ENCODE measurements at regions not wholly inside any gene's neighbourhood (a gene's known extent, or its start where the extent isn't known, plus 50 kb on each side); places are given as distances from the start of the nearest gene placed in this dataset.

DNA sequence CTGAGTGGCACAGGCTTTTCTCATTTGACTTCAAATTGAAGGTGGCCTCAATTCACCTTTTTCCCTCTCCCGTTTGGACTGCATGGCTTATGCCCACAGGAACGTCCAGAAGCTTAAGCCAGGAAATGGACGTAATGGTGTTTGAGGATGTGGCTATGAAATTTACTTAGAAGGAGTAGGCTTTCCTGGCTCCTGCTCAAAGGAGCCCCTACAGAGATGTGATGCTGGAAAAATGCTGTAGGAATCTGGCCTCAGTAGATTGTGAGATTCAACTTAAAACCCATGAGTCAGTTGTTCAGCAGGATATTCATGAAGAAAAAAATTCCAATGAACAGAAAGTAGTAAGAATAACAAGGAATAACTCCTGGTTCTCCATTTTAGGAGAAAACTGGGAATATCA lies 129.0 kb downstream of the ICOS start:
- TF ChIP-seq, protein P1, sequence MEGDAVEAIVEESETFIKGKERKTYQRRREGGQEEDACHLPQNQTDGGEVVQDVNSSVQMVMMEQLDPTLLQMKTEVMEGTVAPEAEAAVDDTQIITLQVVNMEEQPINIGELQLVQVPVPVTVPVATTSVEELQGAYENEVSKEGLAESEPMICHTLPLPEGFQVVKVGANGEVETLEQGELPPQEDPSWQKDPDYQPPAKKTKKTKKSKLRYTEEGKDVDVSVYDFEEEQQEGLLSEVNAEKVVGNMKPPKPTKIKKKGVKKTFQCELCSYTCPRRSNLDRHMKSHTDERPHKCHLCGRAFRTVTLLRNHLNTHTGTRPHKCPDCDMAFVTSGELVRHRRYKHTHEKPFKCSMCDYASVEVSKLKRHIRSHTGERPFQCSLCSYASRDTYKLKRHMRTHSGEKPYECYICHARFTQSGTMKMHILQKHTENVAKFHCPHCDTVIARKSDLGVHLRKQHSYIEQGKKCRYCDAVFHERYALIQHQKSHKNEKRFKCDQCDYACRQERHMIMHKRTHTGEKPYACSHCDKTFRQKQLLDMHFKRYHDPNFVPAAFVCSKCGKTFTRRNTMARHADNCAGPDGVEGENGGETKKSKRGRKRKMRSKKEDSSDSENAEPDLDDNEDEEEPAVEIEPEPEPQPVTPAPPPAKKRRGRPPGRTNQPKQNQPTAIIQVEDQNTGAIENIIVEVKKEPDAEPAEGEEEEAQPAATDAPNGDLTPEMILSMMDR (IDR thresholded peaks at IDR 0.05; ENCODE audit: poor library complexity): no peak
- TF ChIP-seq EZH2 (IDR thresholded peaks at IDR 0.05; ENCODE audit: borderline replicate concordance) (no peak), EZH2phosphoT487 (IDR thresholded peaks at IDR 0.05; ENCODE audit: low read depth, severe bottlenecking, unreplicated experiment) (no peak)
- no peaks in the 10 kb centered on the region for H3K4me1 ChIP-seq (ENCODE audit: insufficient read depth)
- H3K79me2 ChIP-seq: no peaks in the 10 kb centered on the region
- no peak overlapping the region for H2AFZ ChIP-seq
- no peak for DNase-seq (ENCODE audit: low spot score)
- no peaks in the 10 kb centered on the region for H3K9me2 ChIP-seq (replicated peaks; ENCODE audit: insufficient read depth)
- 75% methylated on average over 3 of the region's 3 CpGs for WGBS (ENCODE audit: low lambda C conversion rate, missing lambda C conversion rate)
- no peak overlapping the region for H3K27ac ChIP-seq
- H3K4me2 ChIP-seq: no peak overlapping the region
- no peak overlapping the region for H3K4me3 ChIP-seq
- no peaks in the 10 kb centered on the region for H3K9me3 ChIP-seq (ENCODE audit: low read depth)
- H3K27me3 ChIP-seq: no peaks in the 10 kb centered on the region
- H3K36me3 ChIP-seq (replicated peaks; ENCODE audit: insufficient read depth, low read depth): no peaks in the 10 kb centered on the region
- H4K20me1 ChIP-seq (ENCODE audit: insufficient read depth, poor library complexity, severe bottlenecking): no peaks in the 10 kb centered on the region

- 81% methylated on average over 1 of the region's 1 CpG for WGBS (ENCODE audit: low lambda C conversion rate, missing lambda C conversion rate)
- no peak overlapping the region for H3K27ac ChIP-seq
- H3K4me3 ChIP-seq: no peak overlapping the region
- TF ChIP-seq, protein P1 (IDR thresholded peaks at IDR 0.05; ENCODE audit: poor library complexity): no peak
- no peak for TF ChIP-seq EZH2phosphoT487 (IDR thresholded peaks at IDR 0.05; ENCODE audit: low read depth, severe bottlenecking, unreplicated experiment)
- TF ChIP-seq EZH2 (IDR thresholded peaks at IDR 0.05; ENCODE audit: borderline replicate concordance): no peak
- no peak overlapping the region for H2AFZ ChIP-seq
- H3K4me1 ChIP-seq (ENCODE audit: insufficient read depth): no peaks in the 10 kb centered on the region
- no peak overlapping the region for H3K4me2 ChIP-seq
- no peaks in the 10 kb centered on the region for H3K9me3 ChIP-seq (ENCODE audit: low read depth)
- no peaks in the 10 kb centered on the region for H3K9me2 ChIP-seq (replicated peaks; ENCODE audit: insufficient read depth)
- H3K36me3 ChIP-seq (replicated peaks; ENCODE audit: insufficient read depth, low read depth): no peaks in the 10 kb centered on the region
- DNase-seq (ENCODE audit: low spot score): no peak
- H3K27me3 ChIP-seq: no peaks in the 10 kb centered on the region
- H3K79me2 ChIP-seq: no peaks in the 10 kb centered on the region
- H4K20me1 ChIP-seq (ENCODE audit: insufficient read depth, poor library complexity, severe bottlenecking): no peaks in the 10 kb centered on the region
Measured at GRCh38 chr2:204066051-204066450, 129.5 kb downstream of the ICOS start.

DNA sequence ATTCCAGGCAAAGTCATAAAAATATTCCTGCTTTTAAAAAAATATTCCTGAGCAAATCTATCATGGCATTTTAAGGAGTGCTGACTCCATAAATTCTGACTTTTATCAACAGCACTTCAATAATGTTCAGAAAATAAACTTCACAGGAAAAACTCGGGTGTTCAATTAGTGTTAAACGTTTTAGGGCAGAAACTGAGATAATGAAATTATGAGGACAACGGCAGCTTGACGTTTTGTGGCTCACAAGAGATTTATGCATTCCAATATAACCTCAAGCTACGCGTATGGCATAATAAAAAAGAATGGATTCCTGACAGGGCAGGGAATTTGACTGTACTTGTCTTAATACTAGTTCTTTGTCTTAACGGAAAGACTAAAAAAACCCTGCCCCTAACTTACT lies 133.2 kb downstream of the ICOS start:
- no peaks in the 10 kb centered on the region for H3K9me2 ChIP-seq (replicated peaks; ENCODE audit: insufficient read depth)
- H2AFZ ChIP-seq: no peak overlapping the region
- H3K27me3 ChIP-seq: no peaks in the 10 kb centered on the region
- H3K27ac ChIP-seq: no peak overlapping the region
- no peaks in the 10 kb centered on the region for H4K20me1 ChIP-seq (ENCODE audit: insufficient read depth, poor library complexity, severe bottlenecking)
- no peak for DNase-seq (ENCODE audit: low spot score)
- H3K4me2 ChIP-seq: no peak overlapping the region
- WGBS (ENCODE audit: low lambda C conversion rate, missing lambda C conversion rate): 44% methylated on average over 7 of the region's 7 CpGs
- H3K4me1 ChIP-seq (ENCODE audit: insufficient read depth): no peaks in the 10 kb centered on the region
- no peak overlapping the region for H3K4me3 ChIP-seq
- TF ChIP-seq, protein P1 (IDR thresholded peaks at IDR 0.05; ENCODE audit: poor library complexity): no peak
- TF ChIP-seq EZH2phosphoT487 (IDR thresholded peaks at IDR 0.05; ENCODE audit: low read depth, severe bottlenecking, unreplicated experiment): no peak
- TF ChIP-seq EZH2 (IDR thresholded peaks at IDR 0.05; ENCODE audit: borderline replicate concordance): no peak
- no peaks in the 10 kb centered on the region for H3K36me3 ChIP-seq (replicated peaks; ENCODE audit: insufficient read depth, low read depth)
- no peaks in the 10 kb centered on the region for H3K79me2 ChIP-seq
- H3K9me3 ChIP-seq (ENCODE audit: low read depth): no peaks in the 10 kb centered on the region
